Epithelial cell of proximal tubule (primary cell): ENCODE measurements at regions not wholly inside any gene's neighbourhood (a gene's known extent, or its start where the extent isn't known, plus 50 kb on each side); places are given as distances from the start of the nearest gene placed in this dataset.

ENCODE experiments used
- DNase-seq: peaks from one replicate; pipeline ENCODE4 v3.0.0-alpha.2; 2011; ENCODE audit warnings: low read depth
- H3K4me3 ChIP-seq: 2 replicates; pipeline ENCODE4 v1.5.1; 2011; ENCODE audit warnings: low read depth, mild to moderate bottlenecking, low read length
- TF ChIP-seq, protein P1 (sequence below): conservative IDR thresholded peaks from 2 replicates; pipeline ENCODE4 v1.5.1; 2012; ENCODE audit warnings: low read depth, mild to moderate bottlenecking, low read length

GRCh38 chr3:36149447-36149865, 230.8 kb upstream of the STAC start:
- TF ChIP-seq, protein P1, sequence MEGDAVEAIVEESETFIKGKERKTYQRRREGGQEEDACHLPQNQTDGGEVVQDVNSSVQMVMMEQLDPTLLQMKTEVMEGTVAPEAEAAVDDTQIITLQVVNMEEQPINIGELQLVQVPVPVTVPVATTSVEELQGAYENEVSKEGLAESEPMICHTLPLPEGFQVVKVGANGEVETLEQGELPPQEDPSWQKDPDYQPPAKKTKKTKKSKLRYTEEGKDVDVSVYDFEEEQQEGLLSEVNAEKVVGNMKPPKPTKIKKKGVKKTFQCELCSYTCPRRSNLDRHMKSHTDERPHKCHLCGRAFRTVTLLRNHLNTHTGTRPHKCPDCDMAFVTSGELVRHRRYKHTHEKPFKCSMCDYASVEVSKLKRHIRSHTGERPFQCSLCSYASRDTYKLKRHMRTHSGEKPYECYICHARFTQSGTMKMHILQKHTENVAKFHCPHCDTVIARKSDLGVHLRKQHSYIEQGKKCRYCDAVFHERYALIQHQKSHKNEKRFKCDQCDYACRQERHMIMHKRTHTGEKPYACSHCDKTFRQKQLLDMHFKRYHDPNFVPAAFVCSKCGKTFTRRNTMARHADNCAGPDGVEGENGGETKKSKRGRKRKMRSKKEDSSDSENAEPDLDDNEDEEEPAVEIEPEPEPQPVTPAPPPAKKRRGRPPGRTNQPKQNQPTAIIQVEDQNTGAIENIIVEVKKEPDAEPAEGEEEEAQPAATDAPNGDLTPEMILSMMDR, result no peak
- DNase-seq, result no peak
- no peak overlapping the region for H3K4me3 ChIP-seq

DNA sequence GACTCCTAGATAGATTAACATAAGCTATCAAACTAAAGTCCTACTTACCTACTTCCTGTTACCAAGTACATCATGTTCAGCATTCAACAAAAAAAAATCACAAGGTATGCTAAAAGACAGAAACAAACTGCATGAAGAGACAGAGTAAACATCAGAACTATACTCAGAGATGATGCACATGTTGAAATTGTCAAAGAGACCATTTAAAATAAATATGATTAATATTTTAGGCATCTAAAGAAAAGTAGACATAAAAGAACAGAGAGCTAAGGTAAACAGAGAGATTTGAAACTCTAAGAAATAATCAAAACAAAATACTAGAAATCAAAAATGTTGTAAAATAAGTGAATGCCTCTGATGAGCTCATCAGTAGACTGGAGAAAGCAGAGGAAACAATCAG, 224.8 kb upstream of the STAC start:
- TF ChIP-seq, protein P1, result no peak
- H3K4me3 ChIP-seq, result no peak overlapping the region
- DNase-seq, result no peak

GRCh38 chr3:36164400-36164799, 215.9 kb upstream of the STAC start:
- TF ChIP-seq, protein P1, result no peak
- no peak overlapping the region for H3K4me3 ChIP-seq
- no peak for DNase-seq

- no peak for DNase-seq
- TF ChIP-seq, protein P1, result no peak
- H3K4me3 ChIP-seq, result no peak overlapping the region
These were observed 214.6 kb upstream of the STAC start for GRCh38 chr3:36165509-36166290.

DNA sequence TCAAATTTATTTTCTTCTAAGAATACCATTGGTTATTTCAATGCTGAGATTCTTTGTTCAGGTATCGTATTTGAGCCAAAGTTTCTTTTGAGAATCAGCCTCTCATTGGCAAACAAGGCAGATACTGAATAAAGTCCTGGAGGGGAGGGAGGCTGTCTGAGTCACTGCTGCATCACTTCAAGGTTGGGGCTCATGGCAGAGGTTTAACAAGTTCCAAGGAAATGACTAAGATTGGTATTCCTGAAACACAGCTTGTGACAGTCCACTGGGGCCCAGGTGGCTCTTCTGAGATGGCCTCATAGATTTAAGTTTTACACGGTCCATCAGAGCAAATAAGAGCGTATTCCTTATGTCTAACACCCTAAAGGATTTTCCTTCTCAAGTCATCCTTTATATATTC, 213.8 kb upstream of the STAC start:
- no peak overlapping the region for H3K4me3 ChIP-seq
- TF ChIP-seq, protein P1, result no peak
- DNase-seq, result peak; percentile 65

GRCh38 chr3:36172699-36173098, 207.6 kb upstream of the STAC start:
- H3K4me3 ChIP-seq, result no peak overlapping the region
- TF ChIP-seq, protein P1, result no peak
- no peak for DNase-seq

- no peak overlapping the region for H3K4me3 ChIP-seq
- TF ChIP-seq, protein P1, result no peak
- DNase-seq, result no peak
These were observed 205.0 kb upstream of the STAC start for GRCh38 chr3:36175113-36175812.
